Endodermal cell (in vitro differentiated cells): ENCODE measurements at regions not wholly inside any gene's neighbourhood (a gene's known extent, or its start where the extent isn't known, plus 50 kb on each side); places are given as distances from the start of the nearest gene placed in this dataset.

Experiments
- DNase-seq: peaks from one replicate; pipeline ENCODE4 v3.0.0-alpha.2; 2017
- H3K27ac ChIP-seq: 2 replicates; pipeline ENCODE4 v1.5.1; 2013; ENCODE audit warnings: mild to moderate bottlenecking, low read depth, low read length, moderate library complexity
- H3K27me3 ChIP-seq: 2 replicates; pipeline ENCODE4 v1.6.1; 2013; ENCODE audit warnings: mild to moderate bottlenecking, low read length, moderate library complexity; ENCODE audit not compliant: insufficient read depth, control insufficient read depth, poor library complexity, severe bottlenecking
- H3K36me3 ChIP-seq: 2 replicates; pipeline ENCODE4 v1.7.0; 2013; ENCODE audit warnings: mild to moderate bottlenecking, low read length, moderate library complexity; ENCODE audit not compliant: control insufficient read depth, insufficient read depth
- H3K4me1 ChIP-seq: one replicate; pipeline ENCODE4 v1.7.0; 2013; ENCODE audit warnings: low read length; ENCODE audit not compliant: control insufficient read depth, insufficient read depth
- H3K4me3 ChIP-seq: 2 replicates; pipeline ENCODE4 v1.5.1; 2013; ENCODE audit warnings: mild to moderate bottlenecking, low read length, moderate library complexity
- H3K9ac ChIP-seq: 2 replicates; pipeline ENCODE4 v1.6.1; 2013; ENCODE audit warnings: mild to moderate bottlenecking, low read length, moderate library complexity; ENCODE audit not compliant: poor library complexity, severe bottlenecking; ENCODE audit errors: extremely low read depth
- H3K9me3 ChIP-seq: 2 replicates; pipeline ENCODE4 v1.6.1; 2013; ENCODE audit warnings: mild to moderate bottlenecking, low read length, moderate library complexity; ENCODE audit not compliant: control insufficient read depth
- H3K27ac Mint-ChIP-seq: 2 replicates; pipeline ENCODE4 v1.8.0; 2020; ENCODE audit warnings: mixed read lengths
- H3K27me3 Mint-ChIP-seq: 2 replicates; pipeline ENCODE4 v1.8.0; 2021; ENCODE audit warnings: mild to moderate bottlenecking, mixed read lengths; ENCODE audit not compliant: insufficient read depth
- H3K36me3 Mint-ChIP-seq: 2 replicates; pipeline ENCODE4 v1.8.0; 2020; ENCODE audit warnings: low read depth, mixed read lengths
- H3K4me1 Mint-ChIP-seq: 2 replicates; pipeline ENCODE4 v1.8.0; 2020; ENCODE audit warnings: mixed read lengths
- H3K4me3 Mint-ChIP-seq: 2 replicates; pipeline ENCODE4 v1.8.0; 2020; ENCODE audit warnings: mild to moderate bottlenecking, moderate library complexity, mixed read lengths
- H3K9me3 Mint-ChIP-seq: 2 replicates; pipeline ENCODE4 v1.8.0; 2020; ENCODE audit warnings: mild to moderate bottlenecking, mixed read lengths
- CTCF ChIP-seq: fragments of 200-600 bp; sonication (generic); conservative IDR thresholded peaks from 2 replicates; pipeline ENCODE4 v1.5.0; 2021; ENCODE audit warnings: antibody characterized with exemption, mild to moderate bottlenecking
- WGBS, 2 experiments: methylation state at CpG; one replicate each; pipeline versions ENCODE4 v1.1.5 to v1.1.7; 2013; ENCODE audit warnings: missing lambda C conversion rate in 2 of 2, mixed read lengths in 1 of 2; ENCODE audit not compliant: insufficient coverage in 1 of 2, insufficient read length in 1 of 2; 5-methylcytosine and 5-hydroxymethylcytosine counted together

GRCh38 chr21:26366781-26367180 is 196.2 kb upstream of the APP start:
- TF ChIP-seq CTCF: no peak

GRCh38 chr21:26365849-26366248 is 195.3 kb upstream of the APP start:
- Histone ChIP-seq H3K36me3 (no peaks in the 10 kb centered on the region), H3K9ac (no peak overlapping the region), H3K27ac (no peak overlapping the region), H3K4me3 (no peak overlapping the region), H3K4me1 (no peaks in the 10 kb centered on the region), H3K27me3 (no peaks in the 10 kb centered on the region), H3K9me3 (peaks cover 6% of the 10 kb centered on the region)
- no peak for DNase-seq
- WGBS, 2 experiments: 87 to 90% methylated on average over 1 to 3 of the region's 3 CpGs
- H3K4me3 Mint-ChIP-seq: no peak overlapping the region
- H3K4me1 Mint-ChIP-seq: peaks cover 4% of the 10 kb centered on the region
- H3K9me3 Mint-ChIP-seq: no peaks in the 10 kb centered on the region
- H3K27me3 Mint-ChIP-seq: no peaks in the 10 kb centered on the region
- TF ChIP-seq CTCF: no peak
- H3K36me3 Mint-ChIP-seq: no peaks in the 10 kb centered on the region
- no peak overlapping the region for H3K27ac Mint-ChIP-seq

More at GRCh38 chr21:26366781-26367180, 196.2 kb upstream of the APP start:
- H3K9ac ChIP-seq: no peak overlapping the region
- no peaks in the 10 kb centered on the region for H3K27me3 Mint-ChIP-seq
- H3K27ac ChIP-seq: no peak overlapping the region
- 89 to 100% methylated on average over 1 to 2 of the region's 2 CpGs for WGBS, 2 experiments
- no peak for DNase-seq
- H3K4me1 ChIP-seq: no peaks in the 10 kb centered on the region
- H3K4me3 ChIP-seq: no peak overlapping the region
- no peak overlapping the region for H3K4me3 Mint-ChIP-seq
- peaks cover 4% of the 10 kb centered on the region for H3K4me1 Mint-ChIP-seq
- H3K36me3 Mint-ChIP-seq: no peaks in the 10 kb centered on the region
- no peak overlapping the region for H3K27ac Mint-ChIP-seq
- no peaks in the 10 kb centered on the region for H3K36me3 ChIP-seq
- peaks cover 6% of the 10 kb centered on the region for H3K9me3 ChIP-seq
- no peaks in the 10 kb centered on the region for H3K9me3 Mint-ChIP-seq
- no peaks in the 10 kb centered on the region for H3K27me3 ChIP-seq

GRCh38 chr21:26351661-26352060 is 181.1 kb upstream of the APP start:
- peaks cover 14% of the 10 kb centered on the region for H3K9me3 Mint-ChIP-seq
- Histone ChIP-seq H3K27ac (no peak overlapping the region), H3K4me3 (no peak overlapping the region), H3K4me1 (no peaks in the 10 kb centered on the region), H3K36me3 (no peaks in the 10 kb centered on the region), H3K9me3 (peaks cover 3% of the 10 kb centered on the region), H3K9ac (no peak overlapping the region), H3K27me3 (no peaks in the 10 kb centered on the region)
- no peaks in the 10 kb centered on the region for H3K4me1 Mint-ChIP-seq
- TF ChIP-seq CTCF: no peak
- no peaks in the 10 kb centered on the region for H3K27me3 Mint-ChIP-seq
- no peak overlapping the region for H3K27ac Mint-ChIP-seq
- WGBS, 2 experiments: no CpG with 5 or more reads among the region's 1 CpG
- DNase-seq: no peak
- H3K4me3 Mint-ChIP-seq: no peak overlapping the region
- H3K36me3 Mint-ChIP-seq: no peaks in the 10 kb centered on the region
